ENCODE measurements at regions not wholly inside any gene's neighbourhood (a gene's known extent, or its start where the extent isn't known, plus 50 kb on each side); places are given as distances from the start of the nearest gene placed in this dataset.

- TF ChIP-seq CTCF (IDR thresholded peaks at IDR 0.05) (no peak), POLR2A (IDR thresholded peaks at IDR 0.05) (no peak), POLR2AphosphoS5 (IDR thresholded peaks at IDR 0.05) (no peak)
Measured at GRCh38 chr9:22595805-22596204, 149.2 kb downstream of the DMRTA1 start.

Data from prostate gland (tissue), 2 donors.